SHP77 (cell line): ENCODE measurements at regions not wholly inside any gene's neighbourhood (a gene's known extent, or its start where the extent isn't known, plus 50 kb on each side); places are given as distances from the start of the nearest gene placed in this dataset.
"Not testable (repeated sequence)": the region's sequence is repeated elsewhere in the genome, so short reads cannot be mapped to it uniquely, and the experiment has no call there.

ENCODE experiments used
- DNase-seq, 2 experiments: peaks; one replicate each; lab custom pipeline; 2025; lab: John Stamatoyannopoulos, UW

DNA sequence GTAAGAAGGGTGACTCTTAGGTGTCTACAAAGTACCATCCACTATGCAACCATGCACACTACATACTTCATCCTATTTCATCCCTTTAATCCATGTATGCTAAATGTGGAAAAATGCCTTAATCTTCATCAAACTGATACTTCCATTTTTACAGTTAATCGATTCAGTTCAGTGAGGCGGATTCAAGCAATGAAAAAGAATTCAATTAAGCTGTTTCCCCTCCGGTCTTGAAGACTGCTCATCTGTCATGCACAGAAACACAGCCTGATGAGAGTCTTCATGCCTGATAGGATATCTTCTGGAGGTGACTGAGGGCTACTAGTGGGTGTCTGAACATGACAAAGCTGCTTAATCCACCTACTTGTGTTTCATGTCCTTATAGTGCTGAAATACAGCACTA, 270.6 kb upstream of the ALCAM start:
- DNase-seq = no peak

DNA sequence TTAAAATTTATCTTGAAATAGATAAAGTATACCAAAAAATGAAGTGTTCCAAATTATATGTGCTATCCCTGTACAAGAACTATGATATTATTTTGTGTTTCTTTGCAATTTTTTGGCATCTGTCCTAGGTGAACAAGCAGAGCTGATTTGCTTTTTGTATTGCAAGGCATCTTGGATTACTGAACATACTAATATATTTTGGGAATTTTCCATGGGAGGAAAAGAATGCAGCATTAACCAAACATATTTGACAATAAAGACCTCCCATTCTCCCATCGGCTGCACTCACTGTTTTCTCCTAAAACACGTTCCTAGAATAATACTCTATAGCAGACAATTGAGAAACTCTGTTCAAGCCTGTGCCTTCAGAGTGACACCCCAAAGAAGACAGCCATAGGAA, 265.1 kb upstream of the ALCAM start:
- no peak for DNase-seq

DNA sequence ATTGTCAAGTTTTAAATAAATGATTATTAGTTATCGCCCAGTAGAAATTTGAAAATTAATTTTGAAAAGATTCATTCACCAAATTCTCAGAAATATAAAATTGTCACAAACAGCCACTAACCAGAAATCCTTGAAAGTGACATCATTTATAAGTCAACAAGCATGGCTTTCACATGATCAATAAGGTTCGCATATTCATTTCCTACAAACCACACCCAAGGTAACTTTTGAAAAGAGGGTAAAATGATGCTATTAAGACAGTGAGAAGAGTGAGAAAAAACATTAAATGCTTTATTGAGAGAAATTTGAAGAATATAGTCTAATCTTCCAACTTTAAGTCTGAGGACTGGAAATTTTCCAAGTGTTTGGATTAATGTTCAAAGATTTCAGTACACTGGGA, 263.6 kb upstream of the ALCAM start:
- DNase-seq = no peak

DNA sequence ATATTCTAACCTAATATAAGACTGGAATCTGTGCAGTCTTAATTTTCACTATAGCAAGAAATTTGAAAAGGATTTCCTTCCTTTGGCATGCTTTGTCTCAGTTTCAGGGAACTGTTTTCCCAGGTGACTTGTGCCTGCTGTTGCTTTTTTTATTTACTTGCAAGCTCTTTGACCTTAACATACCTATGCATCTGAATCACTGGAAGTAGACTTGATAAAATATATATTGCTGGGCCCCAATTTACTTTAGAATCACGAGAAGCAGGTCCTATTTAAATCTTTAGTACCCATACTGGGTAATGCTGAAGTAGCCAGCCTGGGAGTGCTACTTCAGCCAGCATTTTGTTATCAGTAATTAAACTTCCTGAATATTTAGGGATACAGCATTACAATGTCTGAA, 257.9 kb upstream of the ALCAM start:
- DNase-seq = no peak

DNA sequence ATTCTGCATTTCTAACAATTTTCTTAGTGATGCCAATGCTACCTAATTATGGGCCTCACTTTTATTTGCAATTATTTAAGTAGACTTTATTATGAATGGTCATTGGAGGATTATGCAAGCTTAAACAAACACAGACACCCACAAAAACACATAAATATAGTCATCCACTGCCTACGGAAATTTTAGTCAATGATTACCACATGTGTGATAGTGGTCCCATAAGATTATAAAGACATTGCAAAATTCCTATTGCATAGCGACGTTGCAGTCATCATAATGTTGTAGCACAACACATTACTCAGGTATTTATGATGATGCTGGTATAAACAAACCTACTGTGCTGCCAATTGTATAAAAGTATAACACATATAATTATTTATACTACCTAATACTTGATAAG, 247.8 kb upstream of the ALCAM start:
- DNase-seq = no peak

DNA sequence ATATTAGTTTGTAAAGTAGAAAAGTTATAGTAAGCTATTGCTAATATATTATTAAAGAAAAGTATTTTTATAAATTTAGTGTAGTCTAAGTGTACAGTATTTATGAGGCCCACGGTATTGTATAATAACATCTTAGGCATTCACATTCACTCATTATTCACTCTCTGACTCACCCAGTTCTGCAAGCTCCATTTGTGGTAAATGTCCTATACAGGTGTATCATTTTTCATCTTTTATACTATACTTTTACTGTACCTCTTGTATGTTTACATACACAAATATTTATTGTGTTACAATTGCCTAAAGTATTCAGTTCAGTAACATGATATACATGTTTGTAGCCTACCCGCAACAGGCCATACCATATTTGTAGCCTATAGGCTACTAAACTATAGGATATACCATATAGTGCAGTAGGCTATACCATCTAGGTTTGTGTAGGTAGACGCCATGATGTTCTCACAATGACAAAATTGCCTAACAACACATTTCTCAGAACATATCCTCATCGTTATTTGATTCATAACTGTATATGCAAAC, 246.8 kb upstream of the ALCAM start:
- DNase-seq = no peak

DNA sequence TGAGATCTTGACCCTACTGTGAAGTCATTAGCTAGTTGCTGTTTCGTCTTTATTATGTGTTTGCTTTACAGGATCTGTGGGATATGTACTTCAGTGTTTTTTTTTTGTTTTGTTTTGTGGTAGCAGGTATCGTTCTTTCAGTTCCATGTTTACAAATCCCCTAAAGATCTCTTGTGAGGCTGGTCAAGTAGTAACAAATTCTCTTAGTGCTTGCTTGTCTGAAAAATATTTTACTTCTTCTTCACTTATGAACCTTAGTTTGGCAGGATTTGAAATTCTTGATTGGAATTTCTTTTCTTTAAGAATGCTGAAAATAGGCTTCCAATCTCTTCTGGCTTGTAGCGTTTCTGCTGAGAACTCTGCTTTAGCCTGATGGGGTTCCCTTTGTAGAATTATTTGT, 235.8 kb upstream of the ALCAM start:
- DNase-seq = no peak

DNA sequence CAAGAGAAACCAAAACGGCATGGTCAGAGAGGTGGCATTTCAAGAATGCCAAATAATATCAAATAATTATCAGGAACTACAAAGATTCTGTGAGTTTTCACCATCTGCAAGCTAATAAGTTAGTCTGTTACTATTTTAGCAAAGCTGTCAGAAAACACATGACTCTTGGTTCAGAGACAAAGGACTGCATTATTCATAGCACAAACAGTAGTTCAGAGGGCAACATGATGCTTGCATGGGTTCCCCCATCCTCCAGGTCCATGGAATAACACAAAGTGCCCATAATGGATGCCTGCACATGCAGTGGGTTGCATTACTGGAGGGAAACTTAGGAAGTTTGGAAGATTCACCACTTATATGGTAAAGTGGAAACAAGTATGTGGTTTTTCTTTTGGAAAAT, 228.8 kb upstream of the ALCAM start:
- DNase-seq = no peak

DNA sequence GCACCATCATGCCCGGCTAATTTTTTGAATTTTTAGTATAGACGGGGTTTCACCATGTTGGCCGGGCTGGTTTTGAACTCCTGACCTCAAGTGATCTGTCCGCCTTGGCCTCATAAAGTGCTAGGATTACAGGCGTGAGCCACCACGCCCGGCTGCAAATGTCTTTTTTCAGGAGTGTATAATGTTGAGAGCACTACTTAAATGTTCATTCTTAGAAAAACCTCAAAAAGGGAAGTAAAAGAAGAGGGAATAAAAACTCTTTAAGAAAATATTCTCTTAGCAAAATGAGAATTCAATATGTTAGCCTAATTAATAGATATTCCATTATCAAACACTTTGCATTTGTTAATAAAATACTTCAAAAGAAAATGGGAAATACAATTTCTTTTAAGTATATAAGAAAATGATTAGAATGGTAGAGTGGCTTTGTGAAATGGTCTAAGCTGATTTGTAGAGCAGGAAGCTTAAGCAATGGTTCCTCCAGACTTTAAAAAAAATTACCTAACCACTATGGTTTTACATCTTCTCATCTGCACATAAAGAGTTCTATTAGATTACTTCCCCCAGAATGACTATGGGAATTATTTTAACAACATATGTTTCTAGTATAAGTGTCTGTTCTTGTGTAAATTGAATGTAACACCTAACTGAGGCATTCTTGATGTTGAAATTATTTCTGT, 226.7 kb upstream of the ALCAM start:
- DNase-seq = no peak

DNA sequence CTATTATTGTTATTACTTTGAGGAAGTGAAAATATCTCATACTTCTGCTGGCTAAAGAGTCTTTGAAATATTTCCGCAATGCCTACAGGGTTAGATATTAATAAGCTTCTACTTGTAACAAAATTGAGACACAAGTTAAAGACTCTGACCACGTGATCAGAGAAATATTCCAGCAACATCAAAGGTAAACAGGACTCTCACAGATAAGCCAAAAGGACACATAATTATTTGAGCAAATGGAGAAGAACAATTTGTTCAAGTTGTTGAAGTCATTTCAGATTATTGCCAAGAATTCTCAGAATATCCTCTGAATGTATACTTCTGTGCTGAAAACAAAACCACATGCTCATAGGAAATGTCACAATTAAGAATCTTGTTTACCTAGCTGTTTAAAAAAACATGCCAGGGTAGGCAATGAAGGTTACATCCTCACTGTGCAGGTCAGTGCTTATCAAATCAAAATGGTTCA, 225.8 kb upstream of the ALCAM start:
- DNase-seq = no peak

DNA sequence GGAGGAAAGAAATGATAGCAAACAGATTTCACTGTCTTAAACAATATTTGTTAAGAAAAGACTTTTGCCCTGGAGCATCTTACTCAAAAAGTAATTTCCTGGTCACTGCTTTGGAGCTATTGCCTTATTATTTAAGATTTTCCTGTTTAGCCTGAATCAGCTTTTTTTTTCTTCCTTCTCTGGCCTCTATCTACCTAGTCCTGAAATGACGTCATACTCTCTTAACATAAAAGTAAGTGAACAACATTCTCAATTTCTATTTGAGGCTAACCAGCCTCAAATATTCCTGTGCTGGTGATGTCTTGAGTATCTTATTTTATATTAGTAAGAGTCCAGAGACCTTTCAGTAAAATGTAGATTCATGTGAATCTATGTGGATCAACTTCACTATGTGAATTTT, 221.9 kb upstream of the ALCAM start:
- no peak for DNase-seq

DNA sequence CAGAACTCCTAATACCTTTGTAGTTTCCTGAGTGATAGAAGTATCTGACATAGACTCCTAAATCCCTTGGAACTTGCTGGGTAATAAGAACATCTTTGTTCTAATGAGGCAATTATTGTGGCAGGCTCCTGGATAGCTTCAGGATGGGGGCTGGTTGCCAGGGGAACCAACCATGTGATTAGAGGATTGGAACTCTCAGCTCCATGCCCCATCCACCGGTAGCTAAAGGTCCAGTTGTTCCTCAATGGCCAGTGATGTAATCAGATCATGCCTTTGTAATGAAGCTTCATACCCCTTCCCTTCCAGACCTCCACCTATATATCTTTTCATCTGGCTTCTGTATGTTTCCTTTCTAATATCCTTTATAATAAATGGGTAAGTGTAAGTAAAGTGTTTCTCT, 221.2 kb upstream of the ALCAM start:
- no peak for DNase-seq

DNA sequence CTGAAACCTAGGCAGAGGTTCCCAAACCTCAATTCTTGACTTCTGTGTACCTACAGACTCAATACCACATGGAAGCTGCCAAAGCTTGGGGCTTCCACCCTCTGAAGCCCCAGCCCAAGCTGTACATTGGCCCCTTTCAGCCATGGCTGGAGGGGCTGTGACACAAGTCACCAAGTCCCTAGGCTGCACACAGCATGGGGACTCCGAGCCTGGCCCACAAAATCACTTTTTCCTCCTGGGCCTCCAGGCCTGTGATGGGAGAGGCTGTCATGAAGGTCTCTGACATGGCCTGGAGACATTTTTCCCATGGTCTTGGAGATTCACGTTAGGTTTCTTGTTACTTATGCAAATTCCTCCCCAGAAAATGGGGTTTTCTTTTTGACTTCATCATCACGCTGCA, 217.5 kb upstream of the ALCAM start:
- not testable (repeated sequence) for DNase-seq

DNA sequence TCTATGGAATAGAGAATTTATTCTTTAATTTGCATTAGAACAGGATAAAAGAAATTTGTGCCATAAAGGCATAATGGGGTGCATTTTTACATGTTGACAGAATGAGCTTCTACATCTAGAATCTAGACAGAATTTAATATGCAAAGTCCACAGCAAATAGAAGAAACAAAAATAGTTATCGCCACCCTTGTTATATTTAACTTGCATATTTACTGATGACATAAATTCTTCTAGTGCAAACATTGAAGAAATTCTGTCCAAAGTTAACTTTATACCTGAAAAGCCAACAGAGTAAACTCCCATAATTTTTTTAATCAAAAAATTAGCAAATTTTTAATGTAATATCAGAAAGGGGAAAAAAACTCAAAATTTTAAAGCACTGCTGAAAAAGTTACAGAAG, 213.7 kb upstream of the ALCAM start:
- DNase-seq = no peak

DNA sequence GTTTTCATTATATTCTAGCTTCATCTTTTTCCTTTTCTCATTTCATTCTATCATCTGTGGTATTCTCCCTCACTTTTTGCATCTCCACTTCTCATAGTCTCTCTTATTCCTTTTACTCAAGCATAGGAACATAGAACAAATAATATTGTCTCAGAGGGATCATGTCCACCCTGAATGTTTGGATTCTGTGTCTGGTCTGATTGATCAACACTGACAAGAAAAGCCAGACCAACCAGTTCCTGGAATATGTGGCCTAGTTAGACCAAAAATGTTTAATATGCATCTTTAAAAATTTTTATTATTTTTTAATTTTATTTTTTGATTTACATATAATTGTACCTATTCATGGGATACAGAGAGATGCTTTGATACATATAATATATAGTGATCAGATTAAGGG, 212.0 kb upstream of the ALCAM start:
- DNase-seq = no peak

DNA sequence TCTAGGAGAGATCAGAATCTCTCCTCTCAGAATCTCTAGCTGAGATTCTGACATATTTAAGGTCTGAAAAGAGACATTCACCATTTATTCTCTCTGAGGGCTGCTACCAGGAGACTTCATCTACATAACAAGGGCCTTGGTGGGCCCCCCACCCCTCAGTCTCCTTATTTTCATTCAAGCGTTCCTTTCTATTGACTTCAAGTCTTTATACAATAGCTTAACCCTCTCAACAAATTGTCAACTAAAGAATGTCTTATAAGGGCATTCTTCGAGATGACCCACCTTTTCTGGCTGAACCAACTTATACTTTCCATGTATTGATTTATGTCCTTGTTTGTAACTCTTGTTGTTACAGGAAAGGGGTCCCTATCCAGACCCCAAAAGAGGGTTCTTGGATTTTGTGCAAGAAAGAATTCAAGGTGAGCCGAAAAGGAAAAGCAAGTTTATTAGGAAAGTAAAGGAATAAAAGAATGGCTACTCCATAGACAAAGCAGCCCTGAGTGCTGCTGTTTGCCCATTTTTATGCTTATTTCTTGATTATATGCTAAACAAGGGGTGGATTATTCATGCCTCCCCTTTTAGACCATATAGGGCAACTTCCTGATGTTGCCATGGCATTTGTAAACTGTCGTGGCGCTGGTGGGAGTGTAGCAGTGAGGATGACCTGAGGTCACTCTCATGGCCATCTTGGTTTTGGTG, 209.5 kb upstream of the ALCAM start:
- DNase-seq = no peak

DNA sequence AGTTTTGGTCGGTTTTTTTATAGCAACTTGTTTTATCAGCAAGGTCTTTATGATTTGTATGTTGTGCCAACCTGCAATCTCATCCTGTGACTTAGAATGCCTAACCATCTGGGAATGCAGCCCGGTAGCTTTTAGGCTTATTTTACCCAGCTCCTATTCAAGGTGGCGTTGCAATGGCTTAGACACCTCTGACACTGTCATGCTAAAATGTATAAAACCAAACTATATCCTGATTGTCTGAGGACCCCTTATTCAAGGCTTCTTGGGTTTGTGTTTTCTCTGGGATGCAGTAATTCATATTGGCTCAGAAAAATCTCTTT, 209.0 kb upstream of the ALCAM start:
- no peak for DNase-seq

DNA sequence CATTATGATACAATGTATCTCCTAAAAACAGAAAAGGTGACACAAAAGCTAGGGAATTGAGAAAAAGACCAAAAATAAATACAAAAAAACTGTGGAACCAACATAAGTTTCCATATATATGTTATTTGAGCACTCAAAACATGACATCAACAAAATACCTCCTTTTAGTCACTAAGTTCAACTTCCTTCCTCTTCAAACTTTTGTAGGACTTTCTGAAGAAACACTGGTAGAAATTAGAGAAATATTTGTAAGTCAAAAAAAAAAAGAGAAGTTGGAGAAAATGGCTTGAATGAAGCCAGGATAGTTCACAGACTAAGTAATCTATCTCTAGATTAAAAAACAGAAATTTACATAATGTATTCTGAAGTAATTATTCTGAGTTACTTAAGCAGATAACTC, 208.4 kb upstream of the ALCAM start:
- no peak for DNase-seq

DNA sequence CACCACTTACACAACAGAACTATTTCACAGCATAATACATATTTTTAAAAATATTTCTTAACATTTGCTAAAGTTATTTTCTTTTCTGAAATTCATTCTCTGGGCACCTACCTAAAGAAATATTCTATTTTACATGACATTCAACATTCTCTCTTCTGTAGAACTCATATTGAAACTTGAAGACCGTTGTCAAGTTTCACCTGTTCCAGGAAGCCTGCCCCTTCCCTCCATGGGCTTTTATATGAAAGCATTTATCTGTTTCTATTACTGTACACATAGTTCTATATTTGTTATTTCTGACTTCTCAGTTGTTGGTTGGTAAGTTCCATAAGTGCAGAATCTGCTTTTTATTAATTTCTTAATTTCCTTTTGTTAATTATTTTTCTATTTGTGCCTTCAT, 204.3 kb upstream of the ALCAM start:
- DNase-seq = no peak

DNA sequence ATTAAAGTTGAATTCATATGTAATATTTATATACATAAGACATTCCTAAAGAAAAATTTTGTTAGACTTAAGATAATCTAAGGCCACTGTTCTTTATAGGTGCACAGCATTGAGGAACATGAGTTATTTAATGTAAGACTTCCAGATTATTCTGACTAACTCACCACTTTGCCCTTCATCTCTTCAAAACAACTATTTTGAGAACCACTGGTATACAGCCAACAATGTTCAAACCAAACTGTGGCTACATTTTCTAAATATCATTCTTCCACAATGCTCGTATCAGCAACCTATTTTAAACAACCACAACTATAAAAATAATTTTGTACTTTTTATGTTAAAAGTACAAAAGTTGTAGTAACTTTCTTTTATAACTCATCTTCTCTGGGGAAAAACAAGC, 199.8 kb upstream of the ALCAM start:
- DNase-seq = no peak

DNA sequence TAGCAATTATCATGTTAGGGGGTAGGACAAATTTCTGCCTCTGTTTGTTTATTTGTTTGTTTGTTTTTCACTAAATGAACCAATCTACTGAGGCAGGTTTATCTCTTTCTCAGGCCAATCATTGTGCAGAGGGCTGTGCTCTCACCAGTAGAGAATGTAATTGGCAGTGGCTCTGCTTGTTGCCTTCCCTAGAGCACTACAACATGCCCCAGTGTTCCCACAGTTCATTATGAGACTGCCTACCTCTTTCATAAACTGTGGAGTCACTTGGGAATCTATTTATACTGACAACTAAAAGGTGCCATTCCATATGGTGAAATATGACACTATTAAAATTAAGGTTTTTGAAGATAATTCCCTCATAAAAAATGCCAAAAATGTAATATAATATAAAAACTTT, 196.3 kb upstream of the ALCAM start:
- no peak for DNase-seq

DNA sequence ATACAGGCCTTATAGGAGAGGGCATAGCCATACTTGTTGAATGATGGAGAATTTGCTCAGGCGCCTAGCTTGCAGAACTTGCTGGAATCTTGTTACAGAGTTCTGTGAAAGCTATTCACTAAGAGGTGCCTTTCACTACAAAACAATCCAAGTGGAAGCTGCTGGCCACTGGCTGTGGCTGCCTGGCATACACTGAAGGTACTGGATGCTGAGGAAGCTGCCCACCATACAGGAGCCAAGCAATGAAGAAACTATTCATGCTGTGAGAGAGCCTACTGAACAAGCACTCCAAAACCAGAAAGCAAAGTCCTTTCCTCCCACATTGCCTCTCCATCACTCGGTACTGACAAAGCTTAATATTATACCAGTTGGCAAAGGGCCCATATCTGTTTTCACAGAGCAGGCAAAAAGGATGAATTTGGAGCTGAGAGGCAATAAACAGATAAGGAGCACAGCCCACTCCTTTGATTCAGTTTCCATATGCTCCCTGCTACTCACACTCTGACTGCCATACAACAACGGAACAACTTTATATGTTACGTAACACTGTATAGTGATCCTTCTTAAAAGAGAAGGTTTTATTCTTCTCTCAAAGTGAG, 192.6 kb upstream of the ALCAM start:
- peak; percentile 2 to 19 for DNase-seq

DNA sequence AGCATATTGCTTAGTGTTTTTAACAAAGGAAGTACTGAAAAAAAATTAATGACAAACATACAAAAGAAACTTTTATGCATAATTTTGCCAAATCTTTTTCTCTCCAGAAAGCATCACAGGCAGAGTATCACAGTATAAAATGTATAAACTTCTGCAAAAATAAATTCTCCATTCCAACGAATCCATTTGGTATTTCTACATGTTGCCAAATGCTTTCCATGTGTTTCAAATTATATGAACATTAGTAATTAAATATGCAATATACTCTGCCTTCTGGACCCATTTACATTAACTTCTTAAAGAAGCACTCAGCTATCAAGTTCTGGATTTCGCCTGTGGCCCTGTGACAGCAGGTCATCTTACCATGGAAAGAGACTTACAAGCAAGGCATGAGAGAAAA, 189.1 kb upstream of the ALCAM start:
- DNase-seq = no peak

DNA sequence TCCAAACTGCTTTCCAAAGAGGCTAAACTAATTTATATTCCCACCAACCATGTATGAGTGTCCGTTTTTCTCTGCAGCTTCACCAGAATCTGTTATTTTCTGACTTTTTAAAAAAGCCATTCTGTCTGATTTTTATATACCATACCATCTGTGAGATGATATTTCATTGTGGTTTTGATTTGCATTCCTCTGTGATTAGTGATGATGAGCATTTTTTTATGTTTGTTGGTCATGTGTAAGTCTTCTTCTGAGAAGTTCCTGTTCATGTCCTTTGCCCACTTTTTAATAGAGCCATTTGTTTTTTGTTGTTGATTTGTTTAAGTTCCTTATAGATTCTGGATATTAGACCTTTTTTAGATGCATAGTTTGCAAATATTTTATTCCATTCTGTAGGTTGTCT, 179.4 kb upstream of the ALCAM start:
- DNase-seq = no peak
